WTC11 (cell line): ENCODE measurements at regions not wholly inside any gene's neighbourhood (a gene's known extent, or its start where the extent isn't known, plus 50 kb on each side); places are given as distances from the start of the nearest gene placed in this dataset.

Experiments
- ATAC-seq: fragments of 200-7000 bp; cut with Tn5 transposase; 2 replicates; pipeline ENCODE4 v1.10.0; 2021; ENCODE audit warnings: mild to moderate bottlenecking, moderate library complexity
- CTCF ChIA-PET: fragments of 300-600 bp; sonication (Branson Sonifier 250); formaldehyde crosslinking; loops from one replicate; lab custom pipeline; 2021; ENCODE audit warnings: antibody characterized with exemption; lab: Charles Lee
- POLR2A ChIA-PET: fragments of 350-600 bp; sonication (Branson Sonifier 250); formaldehyde crosslinking; loops from one replicate; lab custom pipeline; 2021; ENCODE audit warnings: antibody characterized with exemption; lab: Charles Lee
- DNase-seq: peaks from one replicate; pipeline ENCODE4 v3.0.0; 2021; ENCODE audit warnings: low spot score
- H3K27ac Mint-ChIP-seq: 2 replicates; pipeline ENCODE4 v1.8.0; 2021; ENCODE audit warnings: mixed read lengths
- H3K27me3 Mint-ChIP-seq: 2 replicates; pipeline ENCODE4 v1.8.0; 2021; ENCODE audit warnings: low read depth, mild to moderate bottlenecking, moderate library complexity, mixed read lengths
- H3K36me3 Mint-ChIP-seq: 2 replicates; pipeline ENCODE4 v1.8.0; 2021; ENCODE audit warnings: mixed read lengths
- H3K4me1 Mint-ChIP-seq: 2 replicates; pipeline ENCODE4 v1.8.0; 2022; ENCODE audit warnings: mixed read lengths
- H3K4me3 Mint-ChIP-seq: 2 replicates; pipeline ENCODE4 v1.8.0; 2021; ENCODE audit warnings: mild to moderate bottlenecking, moderate library complexity, mixed read lengths
- H3K9me3 Mint-ChIP-seq: 2 replicates; pipeline ENCODE4 v1.8.0; 2021; ENCODE audit warnings: mixed read lengths
- ATF1 ChIP-seq: sonication (generic); formaldehyde crosslinking; IDR thresholded peaks from 2 replicates; pipeline ENCODE4 v1.8.1; 2023; ENCODE audit warnings: mild to moderate bottlenecking, moderate library complexity, missing genetic modification reagents
- ESRRA ChIP-seq: sonication (generic); formaldehyde crosslinking; IDR thresholded peaks from 2 replicates; pipeline ENCODE4 v1.8.1; 2022; ENCODE audit warnings: mild to moderate bottlenecking, missing genetic modification reagents, borderline replicate concordance
- GTF2I ChIP-seq: fragments of 250-450 bp; sonication (Bioruptor Pico); conservative IDR thresholded peaks from 2 replicates; pipeline ENCODE4 v1.4.0; 2021; ENCODE audit warnings: mild to moderate bottlenecking
- HMGA2 ChIP-seq: fragments of 250-450 bp; sonication (Bioruptor Pico); IDR thresholded peaks from 2 replicates; pipeline ENCODE4 v1.4.0; 2021; ENCODE audit warnings: mild to moderate bottlenecking, moderate library complexity
- JAZF1 ChIP-seq: fragments of 250-450 bp; sonication (Bioruptor Pico); IDR thresholded peaks from 2 replicates; pipeline ENCODE4 v1.9.0; 2021; ENCODE audit warnings: moderate library complexity, mild to moderate bottlenecking, inconsistent platforms
- NFATC4 ChIP-seq: fragments of 250-450 bp; sonication (Bioruptor Pico); IDR thresholded peaks from 2 replicates; pipeline ENCODE4 v1.9.0; 2021; ENCODE audit warnings: mild to moderate bottlenecking
- NFE2L1 ChIP-seq: sonication (generic); formaldehyde crosslinking; IDR thresholded peaks from 2 replicates; pipeline ENCODE4 v1.8.1; 2023; ENCODE audit warnings: missing genetic modification reagents
- NR3C1 ChIP-seq: sonication (generic); formaldehyde crosslinking; conservative IDR thresholded peaks from 2 replicates; pipeline ENCODE4 v1.8.1; 2023; ENCODE audit warnings: low read depth, mild to moderate bottlenecking, missing genetic modification reagents
- PRRX2 ChIP-seq: fragments of 250-450 bp; sonication (Bioruptor Pico); IDR thresholded peaks from 2 replicates; pipeline ENCODE4 v1.8.0; 2021; ENCODE audit warnings: mild to moderate bottlenecking
- RELA ChIP-seq: sonication (generic); formaldehyde crosslinking; IDR thresholded peaks from 2 replicates; pipeline ENCODE4 v1.8.1; 2022; ENCODE audit warnings: missing genetic modification reagents, mild to moderate bottlenecking, borderline replicate concordance
- ZNF232 ChIP-seq: sonication (generic); formaldehyde crosslinking; IDR thresholded peaks from 2 replicates; pipeline ENCODE4 v1.8.0; 2022; ENCODE audit warnings: mild to moderate bottlenecking, missing genetic modification reagents
- ZNF396 ChIP-seq: fragments of 250-450 bp; sonication (Bioruptor Pico); IDR thresholded peaks from 2 replicates; pipeline ENCODE4 v1.8.0; 2021; ENCODE audit warnings: mild to moderate bottlenecking, moderate library complexity, borderline replicate concordance
- TF ChIP-seq, protein P1 (sequence below): sonication (generic); formaldehyde crosslinking; IDR thresholded peaks from 2 replicates; pipeline ENCODE4 v1.8.1; 2022; ENCODE audit warnings: mild to moderate bottlenecking, moderate library complexity, missing genetic modification reagents
- TF ChIP-seq, protein P2 (sequence below): sonication (generic); formaldehyde crosslinking; IDR thresholded peaks from 2 replicates; pipeline ENCODE4 v1.8.1; 2022; ENCODE audit warnings: low read depth, missing genetic modification reagents, borderline replicate concordance
- TF ChIP-seq, protein P3 (sequence below): fragments of 250-450 bp; sonication (Bioruptor Pico); IDR thresholded peaks from 2 replicates; pipeline ENCODE4 v1.9.0; 2021; ENCODE audit warnings: mild to moderate bottlenecking
- TF ChIP-seq, protein P4 (sequence below): sonication (generic); formaldehyde crosslinking; IDR thresholded peaks from 2 replicates; pipeline ENCODE4 v1.8.1; 2023; ENCODE audit warnings: mild to moderate bottlenecking, missing genetic modification reagents, moderate library complexity
- TF ChIP-seq, protein P5 (sequence below): sonication (generic); formaldehyde crosslinking; IDR thresholded peaks from 2 replicates; pipeline ENCODE4 v1.8.0; 2022; ENCODE audit warnings: mild to moderate bottlenecking, missing genetic modification reagents
- TF ChIP-seq, protein P6 (sequence below): sonication (generic); formaldehyde crosslinking; IDR thresholded peaks from 2 replicates; pipeline ENCODE4 v1.8.1; 2023; ENCODE audit warnings: mild to moderate bottlenecking, missing genetic modification reagents
- TF ChIP-seq, protein P7 (sequence below): sonication (generic); formaldehyde crosslinking; IDR thresholded peaks from 2 replicates; pipeline ENCODE4 v1.8.0; 2022; ENCODE audit warnings: mild to moderate bottlenecking, missing genetic modification reagents
- TF ChIP-seq, protein P8 (sequence below): fragments of 250-450 bp; sonication (Bioruptor Pico); IDR thresholded peaks from 2 replicates; pipeline ENCODE4 v2.1.2; 2022; ENCODE audit warnings: mild to moderate bottlenecking, moderate library complexity

DNA sequence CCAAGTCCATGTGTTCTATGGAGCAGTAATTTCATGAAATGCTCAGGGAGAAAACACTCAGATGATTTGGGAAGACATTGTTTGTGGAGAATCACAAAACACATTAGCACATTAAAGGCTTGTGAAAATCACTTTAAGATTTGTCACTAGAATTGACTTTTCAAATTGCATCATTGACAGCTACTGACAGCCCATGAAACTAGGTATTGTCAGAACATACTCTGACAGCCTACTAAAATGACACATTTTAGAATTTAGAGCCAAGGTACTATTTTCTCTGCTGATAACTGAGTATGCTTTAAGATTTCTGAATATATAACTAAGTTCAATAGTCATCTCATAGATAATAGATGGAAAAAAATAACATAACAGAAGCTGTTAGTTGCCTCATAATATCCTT is 67.4 kb upstream of the FOXC1 start (continued):
- TF ChIP-seq, protein P1, sequence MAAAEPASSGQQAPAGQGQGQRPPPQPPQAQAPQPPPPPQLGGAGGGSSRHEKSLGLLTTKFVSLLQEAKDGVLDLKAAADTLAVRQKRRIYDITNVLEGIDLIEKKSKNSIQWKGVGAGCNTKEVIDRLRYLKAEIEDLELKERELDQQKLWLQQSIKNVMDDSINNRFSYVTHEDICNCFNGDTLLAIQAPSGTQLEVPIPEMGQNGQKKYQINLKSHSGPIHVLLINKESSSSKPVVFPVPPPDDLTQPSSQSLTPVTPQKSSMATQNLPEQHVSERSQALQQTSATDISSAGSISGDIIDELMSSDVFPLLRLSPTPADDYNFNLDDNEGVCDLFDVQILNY (CRISPR knock-in tag): no peak
- TF ChIP-seq, protein P2, sequence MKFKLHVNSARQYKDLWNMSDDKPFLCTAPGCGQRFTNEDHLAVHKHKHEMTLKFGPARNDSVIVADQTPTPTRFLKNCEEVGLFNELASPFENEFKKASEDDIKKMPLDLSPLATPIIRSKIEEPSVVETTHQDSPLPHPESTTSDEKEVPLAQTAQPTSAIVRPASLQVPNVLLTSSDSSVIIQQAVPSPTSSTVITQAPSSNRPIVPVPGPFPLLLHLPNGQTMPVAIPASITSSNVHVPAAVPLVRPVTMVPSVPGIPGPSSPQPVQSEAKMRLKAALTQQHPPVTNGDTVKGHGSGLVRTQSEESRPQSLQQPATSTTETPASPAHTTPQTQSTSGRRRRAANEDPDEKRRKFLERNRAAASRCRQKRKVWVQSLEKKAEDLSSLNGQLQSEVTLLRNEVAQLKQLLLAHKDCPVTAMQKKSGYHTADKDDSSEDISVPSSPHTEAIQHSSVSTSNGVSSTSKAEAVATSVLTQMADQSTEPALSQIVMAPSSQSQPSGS (CRISPR knock-in tag): no peak

DNA sequence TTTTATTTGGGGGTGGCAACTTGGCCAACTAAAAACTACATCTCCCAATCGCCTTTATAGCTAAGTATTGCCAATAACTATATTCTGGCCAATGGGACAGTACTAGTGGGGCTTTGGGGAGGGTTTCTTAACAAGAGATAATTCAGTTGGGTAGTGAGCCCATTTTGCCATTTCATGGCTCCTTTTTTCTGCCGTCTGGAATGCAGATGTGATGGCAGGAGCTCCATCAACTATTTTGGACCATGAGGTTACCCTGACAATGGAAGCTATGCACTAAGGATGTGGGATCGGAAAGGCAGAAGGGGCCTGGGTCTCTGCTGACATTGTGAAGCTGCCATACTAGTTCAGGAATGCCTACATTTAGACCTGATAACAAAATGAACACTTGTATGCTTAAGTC is 67.0 kb upstream of the FOXC1 start:
- Mint-ChIP-seq H3K4me1 (peaks cover 6% of the 10 kb centered on the region), H3K4me3 (no peak overlapping the region), H3K9me3 (peaks cover 23% of the 10 kb centered on the region), H3K36me3 (no peaks in the 10 kb centered on the region), H3K27me3 (peaks cover 14% of the 10 kb centered on the region; the same call in 1 of the 2 replicates), H3K27ac (no peak overlapping the region)
- DNase-seq (no peak), ATAC-seq (no peak)
- peak; percentile 89 for TF ChIP-seq GTF2I
- TF ChIP-seq NFE2L1: no peak
- ChIA-PET CTCF (interaction anchor here (1.5 kb wide), 1 partner anchor 9 kb away, joined by 7 read pairs; no protein-coding TSS in a partner anchor), POLR2A (no interaction called here)

DNA sequence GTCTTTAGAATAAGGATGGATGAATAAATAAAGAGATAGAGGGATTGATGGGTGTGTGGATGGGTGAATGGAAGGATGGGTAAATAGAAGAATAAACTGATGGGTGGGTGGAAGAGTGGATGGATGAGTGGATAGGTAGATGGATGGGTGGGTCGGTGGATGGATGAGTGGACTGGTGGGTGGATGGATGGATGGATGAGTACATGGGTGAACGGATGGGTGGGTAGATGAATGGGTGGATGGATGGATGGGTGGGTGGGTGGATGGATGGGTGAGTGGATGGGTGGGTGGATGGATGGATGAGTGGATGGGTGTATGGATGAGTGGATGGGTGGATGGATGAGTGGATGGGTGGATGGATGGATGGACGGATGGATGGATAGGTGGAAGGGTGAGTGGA is 65.7 kb upstream of the FOXC1 start:
- TF ChIP-seq ZNF232 (CRISPR knock-in tag) (no peak), ZNF396 (CRISPR knock-in tag) (no peak), JAZF1 (CRISPR knock-in tag) (no peak), NR3C1 (CRISPR knock-in tag) (no peak), ATF1 (CRISPR knock-in tag) (no peak), ESRRA (CRISPR knock-in tag) (no peak), PRRX2 (CRISPR knock-in tag) (no peak), HMGA2 (CRISPR knock-in tag) (no peak)
- TF ChIP-seq, protein P3, sequence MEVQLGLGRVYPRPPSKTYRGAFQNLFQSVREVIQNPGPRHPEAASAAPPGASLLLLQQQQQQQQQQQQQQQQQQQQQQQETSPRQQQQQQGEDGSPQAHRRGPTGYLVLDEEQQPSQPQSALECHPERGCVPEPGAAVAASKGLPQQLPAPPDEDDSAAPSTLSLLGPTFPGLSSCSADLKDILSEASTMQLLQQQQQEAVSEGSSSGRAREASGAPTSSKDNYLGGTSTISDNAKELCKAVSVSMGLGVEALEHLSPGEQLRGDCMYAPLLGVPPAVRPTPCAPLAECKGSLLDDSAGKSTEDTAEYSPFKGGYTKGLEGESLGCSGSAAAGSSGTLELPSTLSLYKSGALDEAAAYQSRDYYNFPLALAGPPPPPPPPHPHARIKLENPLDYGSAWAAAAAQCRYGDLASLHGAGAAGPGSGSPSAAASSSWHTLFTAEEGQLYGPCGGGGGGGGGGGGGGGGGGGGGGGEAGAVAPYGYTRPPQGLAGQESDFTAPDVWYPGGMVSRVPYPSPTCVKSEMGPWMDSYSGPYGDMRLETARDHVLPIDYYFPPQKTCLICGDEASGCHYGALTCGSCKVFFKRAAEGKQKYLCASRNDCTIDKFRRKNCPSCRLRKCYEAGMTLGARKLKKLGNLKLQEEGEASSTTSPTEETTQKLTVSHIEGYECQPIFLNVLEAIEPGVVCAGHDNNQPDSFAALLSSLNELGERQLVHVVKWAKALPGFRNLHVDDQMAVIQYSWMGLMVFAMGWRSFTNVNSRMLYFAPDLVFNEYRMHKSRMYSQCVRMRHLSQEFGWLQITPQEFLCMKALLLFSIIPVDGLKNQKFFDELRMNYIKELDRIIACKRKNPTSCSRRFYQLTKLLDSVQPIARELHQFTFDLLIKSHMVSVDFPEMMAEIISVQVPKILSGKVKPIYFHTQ (CRISPR knock-in tag): no peak
- TF ChIP-seq, protein P4, sequence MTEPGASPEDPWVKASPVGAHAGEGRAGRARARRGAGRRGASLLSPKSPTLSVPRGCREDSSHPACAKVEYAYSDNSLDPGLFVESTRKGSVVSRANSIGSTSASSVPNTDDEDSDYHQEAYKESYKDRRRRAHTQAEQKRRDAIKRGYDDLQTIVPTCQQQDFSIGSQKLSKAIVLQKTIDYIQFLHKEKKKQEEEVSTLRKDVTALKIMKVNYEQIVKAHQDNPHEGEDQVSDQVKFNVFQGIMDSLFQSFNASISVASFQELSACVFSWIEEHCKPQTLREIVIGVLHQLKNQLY: no peak
- TF ChIP-seq, protein P5, sequence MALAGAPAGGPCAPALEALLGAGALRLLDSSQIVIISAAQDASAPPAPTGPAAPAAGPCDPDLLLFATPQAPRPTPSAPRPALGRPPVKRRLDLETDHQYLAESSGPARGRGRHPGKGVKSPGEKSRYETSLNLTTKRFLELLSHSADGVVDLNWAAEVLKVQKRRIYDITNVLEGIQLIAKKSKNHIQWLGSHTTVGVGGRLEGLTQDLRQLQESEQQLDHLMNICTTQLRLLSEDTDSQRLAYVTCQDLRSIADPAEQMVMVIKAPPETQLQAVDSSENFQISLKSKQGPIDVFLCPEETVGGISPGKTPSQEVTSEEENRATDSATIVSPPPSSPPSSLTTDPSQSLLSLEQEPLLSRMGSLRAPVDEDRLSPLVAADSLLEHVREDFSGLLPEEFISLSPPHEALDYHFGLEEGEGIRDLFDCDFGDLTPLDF (CRISPR knock-in tag): no peak
- no peaks in the 10 kb centered on the region for H3K4me1 Mint-ChIP-seq
- H3K27me3 Mint-ChIP-seq: peaks cover 14% of the 10 kb centered on the region; the same call in 1 of the 2 replicates
- H3K9me3 Mint-ChIP-seq: peaks cover 23% of the 10 kb centered on the region
- no peak for ATAC-seq
- H3K4me3 Mint-ChIP-seq: no peak overlapping the region
- DNase-seq: no peak
- CTCF ChIA-PET: no interaction called here
- no peaks in the 10 kb centered on the region for H3K36me3 Mint-ChIP-seq
- POLR2A ChIA-PET: no interaction called here
- H3K27ac Mint-ChIP-seq: no peak overlapping the region

DNA sequence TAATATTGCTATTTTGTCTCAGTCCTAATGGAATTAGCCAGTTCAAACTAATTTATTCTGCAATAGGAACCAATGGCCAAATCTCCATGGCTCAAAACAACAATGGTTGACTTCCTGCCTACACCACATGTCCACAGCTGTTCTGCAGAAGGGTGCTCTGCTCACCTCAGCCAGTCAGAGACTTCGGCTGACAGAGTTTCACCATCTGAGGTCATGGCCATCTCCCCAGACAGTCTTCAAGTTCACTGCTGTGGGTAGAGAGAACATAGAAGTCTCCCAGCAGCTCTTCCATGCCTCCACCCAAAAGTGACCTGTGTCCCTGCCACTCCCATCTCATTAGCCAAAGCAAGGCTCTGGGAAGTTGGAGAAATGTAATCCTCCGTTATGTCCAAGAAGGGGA is 65.1 kb upstream of the FOXC1 start:
- DNase-seq (no peak), ATAC-seq (no peak)
- TF ChIP-seq, protein P6, sequence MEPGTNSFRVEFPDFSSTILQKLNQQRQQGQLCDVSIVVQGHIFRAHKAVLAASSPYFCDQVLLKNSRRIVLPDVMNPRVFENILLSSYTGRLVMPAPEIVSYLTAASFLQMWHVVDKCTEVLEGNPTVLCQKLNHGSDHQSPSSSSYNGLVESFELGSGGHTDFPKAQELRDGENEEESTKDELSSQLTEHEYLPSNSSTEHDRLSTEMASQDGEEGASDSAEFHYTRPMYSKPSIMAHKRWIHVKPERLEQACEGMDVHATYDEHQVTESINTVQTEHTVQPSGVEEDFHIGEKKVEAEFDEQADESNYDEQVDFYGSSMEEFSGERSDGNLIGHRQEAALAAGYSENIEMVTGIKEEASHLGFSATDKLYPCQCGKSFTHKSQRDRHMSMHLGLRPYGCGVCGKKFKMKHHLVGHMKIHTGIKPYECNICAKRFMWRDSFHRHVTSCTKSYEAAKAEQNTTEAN (CRISPR knock-in tag): no peak
- TF ChIP-seq NFATC4 (CRISPR knock-in tag): no peak
- TF ChIP-seq, protein P7, sequence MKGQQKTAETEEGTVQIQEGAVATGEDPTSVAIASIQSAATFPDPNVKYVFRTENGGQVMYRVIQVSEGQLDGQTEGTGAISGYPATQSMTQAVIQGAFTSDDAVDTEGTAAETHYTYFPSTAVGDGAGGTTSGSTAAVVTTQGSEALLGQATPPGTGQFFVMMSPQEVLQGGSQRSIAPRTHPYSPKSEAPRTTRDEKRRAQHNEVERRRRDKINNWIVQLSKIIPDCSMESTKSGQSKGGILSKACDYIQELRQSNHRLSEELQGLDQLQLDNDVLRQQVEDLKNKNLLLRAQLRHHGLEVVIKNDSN (CRISPR knock-in tag): no peak
- TF ChIP-seq, protein P8, sequence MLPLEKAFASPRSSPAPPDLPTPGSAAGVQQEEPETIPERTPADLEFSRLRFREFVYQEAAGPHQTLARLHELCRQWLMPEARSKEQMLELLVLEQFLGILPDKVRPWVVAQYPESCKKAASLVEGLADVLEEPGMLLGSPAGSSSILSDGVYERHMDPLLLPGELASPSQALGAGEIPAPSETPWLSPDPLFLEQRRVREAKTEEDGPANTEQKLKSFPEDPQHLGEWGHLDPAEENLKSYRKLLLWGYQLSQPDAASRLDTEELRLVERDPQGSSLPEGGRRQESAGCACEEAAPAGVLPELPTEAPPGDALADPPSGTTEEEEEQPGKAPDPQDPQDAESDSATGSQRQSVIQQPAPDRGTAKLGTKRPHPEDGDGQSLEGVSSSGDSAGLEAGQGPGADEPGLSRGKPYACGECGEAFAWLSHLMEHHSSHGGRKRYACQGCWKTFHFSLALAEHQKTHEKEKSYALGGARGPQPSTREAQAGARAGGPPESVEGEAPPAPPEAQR (CRISPR knock-in tag): no peak
- no peak for TF ChIP-seq RELA (CRISPR knock-in tag)
- Mint-ChIP-seq H3K9me3 (peaks cover 23% of the 10 kb centered on the region), H3K27ac (no peak overlapping the region), H3K4me1 (no peaks in the 10 kb centered on the region), H3K27me3 (peaks cover 14% of the 10 kb centered on the region; the same call in 1 of the 2 replicates), H3K4me3 (no peak overlapping the region), H3K36me3 (no peaks in the 10 kb centered on the region)
- POLR2A ChIA-PET: no interaction called here
- CTCF ChIA-PET: no interaction called here
